AG09309 (cell line): ENCODE measurements at regions not wholly inside any gene's neighbourhood (a gene's known extent, or its start where the extent isn't known, plus 50 kb on each side); places are given as distances from the start of the nearest gene placed in this dataset.
A peak's percentile ranks its signal among the peaks of the same experiment; 100 is the strongest.
"Not testable (repeated sequence)": the region's sequence is repeated elsewhere in the genome, so short reads cannot be mapped to it uniquely, and the experiment has no call there.

Source experiments
- DNase-seq: peaks from one replicate; pipeline ENCODE4 v3.0.0-alpha.2; 2010; ENCODE audit warnings: low read depth
- H3K4me3 ChIP-seq: 2 replicates; pipeline ENCODE4 v1.5.1; 2011; ENCODE audit warnings: mild to moderate bottlenecking, low read depth, low read length, moderate library complexity; ENCODE audit not compliant: control insufficient read depth
- CTCF ChIP-seq: IDR thresholded peaks from 2 replicates; pipeline ENCODE4 v1.5.1; 2011; ENCODE audit warnings: mild to moderate bottlenecking, low read depth, low read length, inconsistent platforms; ENCODE audit not compliant: insufficient read depth, control insufficient read depth; ENCODE audit errors: missing control alignments

- TF ChIP-seq CTCF = no peak
- DNase-seq = no peak
- H3K4me3 ChIP-seq = no peak overlapping the region
These were observed 83.3 kb upstream of the PAX2 start for GRCh38 chr10:100662067-100662466.

GRCh38 chr10:100664316-100665149 is 80.8 kb upstream of the PAX2 start:
- no peak for TF ChIP-seq CTCF
- DNase-seq = no peak
- no peak overlapping the region for H3K4me3 ChIP-seq

GRCh38 chr10:100666634-100667033 is 78.7 kb upstream of the PAX2 start:
- DNase-seq, H3K4me3 ChIP-seq: not testable (repeated sequence)

- H3K4me3 ChIP-seq = no peak overlapping the region
- TF ChIP-seq CTCF = no peak
- no peak for DNase-seq
These were observed 75.8 kb upstream of the PAX2 start for GRCh38 chr10:100669616-100670015.

GRCh38 chr10:100670368-100670767 is 75.0 kb upstream of the PAX2 start:
- no peak for DNase-seq
- no peak overlapping the region for H3K4me3 ChIP-seq
- no peak for TF ChIP-seq CTCF

GRCh38 chr10:100670828-100671479 is 74.4 kb upstream of the PAX2 start:
- no peak for DNase-seq
- H3K4me3 ChIP-seq = no peak overlapping the region
- TF ChIP-seq CTCF = peak; percentile 43

GRCh38 chr10:100672199-100672598 is 73.2 kb upstream of the PAX2 start:
- no peak for TF ChIP-seq CTCF
- H3K4me3 ChIP-seq = no peak overlapping the region
- DNase-seq = no peak
